Left ventricle myocardium inferior (tissue), 1 donor: ENCODE measurements at regions not wholly inside any gene's neighbourhood (a gene's known extent, or its start where the extent isn't known, plus 50 kb on each side); places are given as distances from the start of the nearest gene placed in this dataset.

Experiments
- DNase-seq: peaks from one replicate; pipeline ENCODE4 v3.0.0-alpha.2; 2020
- H3K27ac ChIP-seq: fragments of 200-600 bp; replicated peaks from 2 replicates; pipeline ENCODE4 v1.8.0; 2021
- H3K27me3 ChIP-seq: fragments of 200-600 bp; 2 replicates; pipeline ENCODE4 v1.8.0; 2021; ENCODE audit warnings: low read depth
- H3K36me3 ChIP-seq: fragments of 200-600 bp; 2 replicates; pipeline ENCODE4 v1.8.0; 2021
- H3K4me1 ChIP-seq: fragments of 200-600 bp; 2 replicates; pipeline ENCODE4 v1.8.0; 2021
- H3K4me3 ChIP-seq: fragments of 200-600 bp; 2 replicates; pipeline ENCODE4 v1.8.0; 2021; ENCODE audit warnings: mild to moderate bottlenecking, moderate library complexity
- H3K9me3 ChIP-seq: fragments of 200-600 bp; replicated peaks from 2 replicates; pipeline ENCODE4 v1.8.0; 2021
- CTCF ChIP-seq: fragments of 200-600 bp; IDR thresholded peaks from 2 replicates; pipeline ENCODE4 v1.8.0; 2021; ENCODE audit warnings: antibody characterized with exemption, mild to moderate bottlenecking, borderline replicate concordance
- intact Hi-C: fragments of 100-400 bp; cut with micrococcal nuclease; formaldehyde crosslinking; loops from one replicate; pipeline ENCODE4 v1.11.0; 2022
- donor health status: DM: no; HTN: yes; CAD: no; lungs with severe emphysema.

DNA sequence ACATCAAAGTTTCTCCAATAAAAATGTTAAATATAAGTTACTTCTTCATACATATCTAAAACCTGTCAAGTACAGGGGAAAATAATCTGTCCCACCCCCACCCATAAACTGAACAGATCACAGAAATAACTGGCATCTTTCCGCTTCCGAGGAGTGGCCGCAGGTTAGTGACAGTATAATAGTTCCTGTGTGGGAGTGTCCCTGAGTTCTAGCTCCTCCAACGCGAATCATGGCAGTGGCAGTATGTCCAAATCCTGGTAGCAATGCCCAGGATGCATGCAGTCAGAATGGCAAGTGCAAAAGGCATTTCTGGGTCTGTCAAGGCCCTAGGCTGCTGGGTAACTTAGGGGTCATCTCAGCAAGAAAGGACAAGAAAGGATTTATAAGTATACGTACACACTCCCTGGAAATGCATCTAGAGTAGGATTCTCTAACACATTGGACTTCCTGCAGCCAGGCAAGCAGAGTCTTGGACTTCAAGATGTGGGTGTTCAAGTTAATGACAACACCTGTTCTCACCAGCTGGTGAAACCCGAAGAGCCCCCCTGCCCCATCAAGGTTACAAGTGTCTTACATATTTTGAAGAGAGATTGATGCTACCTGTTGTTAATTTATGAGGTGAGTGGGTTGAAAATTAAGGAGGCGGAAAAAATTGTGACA, 94.4 kb upstream of the COL1A2 start:
- intact Hi-C loops, result no loop called here
- TF ChIP-seq CTCF, result no peak
- Histone ChIP-seq H3K9me3 (no peaks in the 10 kb centered on the region), H3K4me1 (peaks cover 31% of the 10 kb centered on the region), H3K27me3 (no peaks in the 10 kb centered on the region), H3K4me3 (no peak overlapping the region), H3K36me3 (no peaks in the 10 kb centered on the region), H3K27ac (peak overlapping the region; percentile 79)
- DNase-seq, result no peak

DNA sequence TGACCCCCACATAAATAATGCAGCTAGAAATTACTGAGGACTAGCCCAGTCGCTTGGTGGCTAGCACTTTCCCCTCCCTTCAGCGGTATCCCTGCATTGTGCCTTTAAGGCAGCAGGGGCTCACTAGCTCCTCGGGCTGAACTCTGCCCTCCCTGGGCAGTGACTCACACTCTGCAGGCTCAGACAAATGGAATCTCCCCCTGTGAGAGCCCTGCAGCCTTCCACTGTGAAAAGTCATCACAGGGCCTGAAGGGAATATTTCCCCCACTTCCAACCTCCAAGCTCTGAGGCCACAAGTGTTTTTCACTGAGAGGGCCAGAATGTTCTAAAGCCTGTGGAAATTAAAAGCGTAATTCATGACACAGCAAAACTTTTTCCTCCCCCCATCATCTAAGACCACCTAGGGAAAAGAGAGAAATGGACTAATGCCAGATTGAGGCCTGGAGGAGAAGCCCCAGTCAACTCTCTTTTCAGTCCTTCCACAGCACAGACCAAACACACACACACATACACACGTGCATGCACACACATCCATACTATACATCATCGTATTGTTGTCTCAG, 93.6 kb upstream of the COL1A2 start:
- peak overlapping the region; percentile 79 for H3K27ac ChIP-seq
- H3K9me3 ChIP-seq, result no peaks in the 10 kb centered on the region
- no peak overlapping the region for H3K4me3 ChIP-seq
- no peaks in the 10 kb centered on the region for H3K27me3 ChIP-seq
- intact Hi-C loops, result no loop called here
- H3K4me1 ChIP-seq, result peaks cover 31% of the 10 kb centered on the region
- no peaks in the 10 kb centered on the region for H3K36me3 ChIP-seq
- TF ChIP-seq CTCF, result peak; percentile 18
- peak; percentile 73 for DNase-seq

- no peaks in the 10 kb centered on the region for H3K27me3 ChIP-seq
- no peak for TF ChIP-seq CTCF
- no peak overlapping the region for H3K4me3 ChIP-seq
- intact Hi-C loops, result no loop called here
- DNase-seq, result no peak
- H3K4me1 ChIP-seq, result peaks cover 22% of the 10 kb centered on the region
- peak overlapping the region; percentile 79 for H3K27ac ChIP-seq
- H3K9me3 ChIP-seq, result no peaks in the 10 kb centered on the region
- no peaks in the 10 kb centered on the region for H3K36me3 ChIP-seq
Measured at GRCh38 chr7:94303118-94303517, 91.6 kb upstream of the COL1A2 start.

DNA sequence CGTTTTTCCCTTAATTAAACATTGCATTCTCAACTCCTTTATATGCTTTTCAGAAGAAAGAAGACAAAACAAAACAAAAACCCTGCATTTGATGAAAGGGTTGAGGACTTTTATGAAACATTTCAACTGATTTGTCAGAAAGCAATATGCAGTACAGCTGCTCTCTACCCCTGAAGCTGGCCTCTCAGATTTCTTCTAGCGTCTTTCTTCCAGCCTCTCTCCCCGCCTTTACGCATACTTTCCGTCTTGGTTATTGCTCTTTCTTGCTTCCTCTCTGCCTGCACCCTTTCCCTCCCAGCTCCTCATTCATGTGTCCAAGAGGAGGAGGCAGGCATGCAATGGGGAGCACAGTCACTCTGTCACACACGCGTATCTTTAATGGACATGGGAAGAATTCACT, 91.0 kb upstream of the COL1A2 start:
- TF ChIP-seq CTCF, result no peak
- intact Hi-C loops, result no loop called here
- no peaks in the 10 kb centered on the region for H3K36me3 ChIP-seq
- no peak overlapping the region for H3K4me3 ChIP-seq
- no peaks in the 10 kb centered on the region for H3K9me3 ChIP-seq
- H3K27ac ChIP-seq, result peak overlapping the region; percentile 79
- H3K27me3 ChIP-seq, result no peaks in the 10 kb centered on the region
- peaks cover 22% of the 10 kb centered on the region for H3K4me1 ChIP-seq
- no peak for DNase-seq

DNA sequence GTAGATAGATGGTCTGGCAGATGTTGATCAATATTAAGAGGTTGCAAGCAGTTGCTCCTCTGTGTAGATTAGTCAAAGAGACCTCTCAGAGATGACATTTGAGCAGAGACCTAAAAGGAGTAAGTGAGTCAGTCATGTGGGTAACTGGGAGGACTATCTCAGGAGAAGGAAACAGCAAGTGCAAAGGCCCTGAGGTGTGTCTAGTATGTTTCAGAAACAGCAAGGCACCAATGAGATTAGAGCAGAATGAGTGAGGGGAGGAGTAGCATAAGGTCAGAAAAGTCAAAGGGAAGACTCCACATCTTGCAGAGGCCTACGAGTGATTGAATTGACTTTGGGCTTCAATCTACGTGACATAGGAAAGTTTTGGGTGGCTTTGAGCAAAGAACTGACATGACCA, 89.8 kb upstream of the COL1A2 start:
- Histone ChIP-seq H3K36me3 (no peaks in the 10 kb centered on the region), H3K27me3 (no peaks in the 10 kb centered on the region), H3K27ac (peak overlapping the region; percentile 79), H3K9me3 (no peaks in the 10 kb centered on the region), H3K4me3 (no peak overlapping the region), H3K4me1 (peaks cover 22% of the 10 kb centered on the region)
- TF ChIP-seq CTCF, result no peak
- intact Hi-C loops, result no loop called here
- DNase-seq, result no peak
